Body of pancreas (tissue), 4 donors: ENCODE measurements at regions not wholly inside any gene's neighbourhood (a gene's known extent, or its start where the extent isn't known, plus 50 kb on each side); places are given as distances from the start of the nearest gene placed in this dataset.

Experiments used
- ATAC-seq: fragments of 150-250 bp; one replicate; pipeline ENCODE4 v1.9.1; 2016
- DNase-seq, 4 donors: peaks; one replicate each; pipeline ENCODE4 v3.0.0-alpha.2; 2019
- H3K27ac ChIP-seq, 4 donors: fragments of 200-600 bp; sonication (generic); 1 replicate in 3 of 4; 2 replicates in 1 of 4; pipeline versions ENCODE4 v1.5.1 to v1.6.1; 2016 to 2019; ENCODE audit warnings: mild to moderate bottlenecking in 1 of 4, mixed read lengths in 1 of 4, moderate library complexity in 1 of 4
- H3K27me3 ChIP-seq, 2 donors: fragments of 200-600 bp; sonication (generic); one replicate each; pipeline ENCODE4 v1.6.0; 2016; ENCODE audit warnings: mild to moderate bottlenecking in 1 of 2
- H3K36me3 ChIP-seq, 2 donors: fragments of 200-600 bp; sonication (generic); replicated peaks in 1 of 2; 2 replicates each; pipeline ENCODE4 v1.5.1; 2016; ENCODE audit warnings: low read depth in 2 of 2; ENCODE audit not compliant: insufficient read depth in 1 of 2
- H3K4me1 ChIP-seq: fragments of 200-600 bp; sonication (generic); one replicate; pipeline ENCODE4 v1.6.0; 2016
- H3K4me3 ChIP-seq, 2 donors: fragments of 200-600 bp; sonication (generic); 1 replicate in 1 of 2; 2 replicates in 1 of 2; pipeline ENCODE4 v1.5.1; 2016 to 2019
- H3K9me3 ChIP-seq, 3 donors: fragments of 200-600 bp; sonication (generic); 1 replicate in 2 of 3; 2 replicates in 1 of 3; pipeline ENCODE4 v1.5.1; 2016
- CTCF ChIP-seq, 7 experiments: fragments of 450-650 bp in 4 of 7; fragments of 200-600 bp in 3 of 7; sonication (generic) in 3 of 7; IDR thresholded peaks; one replicate each; pipeline ENCODE4 v1.5.1; 2016 to 2019; ENCODE audit warnings: antibody characterized with exemption in 7 of 7
- POLR2A ChIP-seq, 3 donors: fragments of 450-650 bp; IDR thresholded peaks; one replicate each; pipeline ENCODE4 v1.6.1; 2016; ENCODE audit warnings: antibody characterized with exemption in 3 of 3, mild to moderate bottlenecking in 2 of 3
- WGBS, 2 donors: methylation state at CpG; one replicate each; pipeline ENCODE4 v1.1.5; 2017; 5-methylcytosine and 5-hydroxymethylcytosine counted together
- intact Hi-C: fragments of 100-400 bp; cut with DNase I; formaldehyde crosslinking; loops from one replicate; pipeline ENCODE4 v1.15.1; 2023

- DNase-seq = no peak
- H3K27me3 ChIP-seq = no peaks in the 10 kb centered on the region
- no peaks in the 10 kb centered on the region for H3K4me1 ChIP-seq
- no peak overlapping the region for H3K27ac ChIP-seq
- no peaks in the 10 kb centered on the region for H3K36me3 ChIP-seq
- H3K4me3 ChIP-seq = no peak overlapping the region
- TF ChIP-seq POLR2A (IDR thresholded peaks at IDR 0.05) (no peak), CTCF (IDR thresholded peaks at IDR 0.05) (no peak)
- peaks cover 0 to 3% (median 0%) of the 10 kb centered on the region in 3 donors for H3K9me3 ChIP-seq
- intact Hi-C loops = no loop called here
- 52 to 63% methylated on average over 2 of the region's 2 CpGs for WGBS, 2 donors
- ATAC-seq = no peak
These were observed 1661.6 kb downstream of the SLITRK1 start for GRCh38 chr13:82220641-82221040.

- no peak for ATAC-seq
- peaks cover 0 to 15% (median 0%) of the 10 kb centered on the region in 3 donors for H3K9me3 ChIP-seq
- WGBS, 2 donors = 38 to 57% methylated on average over 1 of the region's 1 CpG
- DNase-seq = no peak
- intact Hi-C loops = no loop called here
- H3K27me3 ChIP-seq = no peaks in the 10 kb centered on the region
- TF ChIP-seq CTCF (IDR thresholded peaks at IDR 0.05) = no peak
- no peak for TF ChIP-seq POLR2A (IDR thresholded peaks at IDR 0.05)
- H3K27ac ChIP-seq = no peak overlapping the region
- H3K4me3 ChIP-seq = no peak overlapping the region
- H3K36me3 ChIP-seq = no peaks in the 10 kb centered on the region
- no peaks in the 10 kb centered on the region for H3K4me1 ChIP-seq
These were observed 1666.1 kb downstream of the SLITRK1 start for GRCh38 chr13:82216165-82216564.

- Histone ChIP-seq H3K36me3 (no peaks in the 10 kb centered on the region), H3K9me3 (peaks cover 0 to 15% (median 0%) of the 10 kb centered on the region in 3 donors), H3K27ac (no peak overlapping the region), H3K27me3 (no peaks in the 10 kb centered on the region), H3K4me3 (no peak overlapping the region), H3K4me1 (no peaks in the 10 kb centered on the region)
- intact Hi-C loops = no loop called here
- DNase-seq = no peak
- ATAC-seq = no peak
- no peak for TF ChIP-seq CTCF (IDR thresholded peaks at IDR 0.05)
- TF ChIP-seq POLR2A (IDR thresholded peaks at IDR 0.05) = no peak
These were observed 1667.9 kb downstream of the SLITRK1 start for GRCh38 chr13:82214341-82214740.

GRCh38 chr13:82206241-82206640 is 1676.0 kb downstream of the SLITRK1 start:
- Histone ChIP-seq H3K27ac (no peak overlapping the region), H3K4me3 (no peak overlapping the region), H3K9me3 (no peaks in the 10 kb centered on the region), H3K36me3 (no peaks in the 10 kb centered on the region), H3K27me3 (no peaks in the 10 kb centered on the region), H3K4me1 (no peaks in the 10 kb centered on the region)
- no peak for ATAC-seq
- intact Hi-C loops = no loop called here
- 74 to 86% methylated on average over 1 to 6 of the region's 6 CpGs for WGBS, 2 donors
- TF ChIP-seq CTCF (IDR thresholded peaks at IDR 0.05) (no peak), POLR2A (IDR thresholded peaks at IDR 0.05) (no peak)
- no peak for DNase-seq

- Histone ChIP-seq H3K4me3 (no peak overlapping the region), H3K27ac (no peak overlapping the region), H3K27me3 (no peaks in the 10 kb centered on the region), H3K9me3 (no peaks in the 10 kb centered on the region), H3K36me3 (no peaks in the 10 kb centered on the region), H3K4me1 (no peaks in the 10 kb centered on the region)
- no peak for ATAC-seq
- DNase-seq = no peak
- intact Hi-C loops = no loop called here
- 23 to 26% methylated on average over 1 of the region's 1 CpG for WGBS, 2 donors
- TF ChIP-seq CTCF (IDR thresholded peaks at IDR 0.05) = no peak
These were observed 1679.9 kb downstream of the SLITRK1 start for GRCh38 chr13:82202398-82202797.
